ENCODE measurements at regions not wholly inside any gene's neighbourhood (a gene's known extent, or its start where the extent isn't known, plus 50 kb on each side); places are given as distances from the start of the nearest gene placed in this dataset.

DNA sequence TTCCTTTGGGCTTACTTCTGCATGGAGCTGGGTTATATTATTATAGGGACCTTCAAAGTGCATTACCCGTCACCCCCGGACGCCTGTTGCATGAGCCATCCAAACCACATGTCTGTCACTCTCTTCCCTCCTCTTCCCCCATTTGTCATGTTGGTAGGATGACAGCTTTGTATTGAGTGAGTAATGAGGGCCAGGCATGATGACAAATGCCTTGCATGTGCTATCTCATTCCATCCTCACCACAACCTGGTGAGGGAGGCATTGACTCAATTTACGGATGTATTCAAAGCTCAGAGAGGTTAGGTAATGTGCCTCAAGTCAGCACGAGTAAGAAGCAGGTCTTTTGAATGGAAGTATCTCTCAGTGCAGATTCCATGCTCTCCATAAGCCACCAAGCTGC, 510.5 kb upstream of the TNP1 start:
- H3K9me3 ChIP-seq (ENCODE audit: control insufficient read depth, low read length): no peaks in the 10 kb centered on the region
- H3K4me1 ChIP-seq (ENCODE audit: control insufficient read depth, insufficient read depth, low read length, poor library complexity, severe bottlenecking): no peaks in the 10 kb centered on the region
- H3K36me3 ChIP-seq (ENCODE audit: control insufficient read depth, insufficient read depth, low read length): no peaks in the 10 kb centered on the region
- H3K27ac ChIP-seq (ENCODE audit: insufficient read depth, low read length, poor library complexity, severe bottlenecking): no peak overlapping the region
- no peaks in the 10 kb centered on the region for H3K27me3 ChIP-seq (replicated peaks; ENCODE audit: control insufficient read depth, insufficient read depth, low read length, poor library complexity, severe bottlenecking)
- DNase-seq: no peak
- H3K4me3 ChIP-seq (ENCODE audit: insufficient read depth, low read depth, low read length, poor library complexity, severe bottlenecking): no peak overlapping the region

DNA sequence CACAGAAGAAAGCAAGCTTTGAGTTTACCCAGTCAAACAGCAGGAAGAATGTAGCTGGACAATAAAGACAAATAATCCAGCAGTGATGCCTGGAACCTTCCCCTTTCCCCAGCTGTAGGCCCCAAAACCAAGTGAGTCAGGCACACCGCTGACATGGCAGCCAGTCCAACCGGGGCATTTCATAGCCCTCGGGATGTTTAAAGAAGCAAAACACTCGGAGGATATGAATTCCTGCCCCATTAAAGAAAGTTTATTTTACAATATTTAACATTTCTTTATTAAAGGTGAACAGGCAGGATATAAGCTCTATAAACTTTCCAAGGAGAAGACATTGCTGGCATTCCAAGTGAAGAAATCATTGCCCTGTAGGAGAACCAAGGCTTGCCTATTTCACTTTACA, 507.6 kb upstream of the TNP1 start:
- no peak overlapping the region for H3K4me3 ChIP-seq (ENCODE audit: insufficient read depth, low read depth, low read length, poor library complexity, severe bottlenecking)
- no peaks in the 10 kb centered on the region for H3K36me3 ChIP-seq (ENCODE audit: control insufficient read depth, insufficient read depth, low read length)
- no peak for DNase-seq
- H3K27ac ChIP-seq (ENCODE audit: insufficient read depth, low read length, poor library complexity, severe bottlenecking): no peak overlapping the region
- no peaks in the 10 kb centered on the region for H3K9me3 ChIP-seq (ENCODE audit: control insufficient read depth, low read length)
- H3K4me1 ChIP-seq (ENCODE audit: control insufficient read depth, insufficient read depth, low read length, poor library complexity, severe bottlenecking): no peaks in the 10 kb centered on the region
- no peaks in the 10 kb centered on the region for H3K27me3 ChIP-seq (replicated peaks; ENCODE audit: control insufficient read depth, insufficient read depth, low read length, poor library complexity, severe bottlenecking)

DNA sequence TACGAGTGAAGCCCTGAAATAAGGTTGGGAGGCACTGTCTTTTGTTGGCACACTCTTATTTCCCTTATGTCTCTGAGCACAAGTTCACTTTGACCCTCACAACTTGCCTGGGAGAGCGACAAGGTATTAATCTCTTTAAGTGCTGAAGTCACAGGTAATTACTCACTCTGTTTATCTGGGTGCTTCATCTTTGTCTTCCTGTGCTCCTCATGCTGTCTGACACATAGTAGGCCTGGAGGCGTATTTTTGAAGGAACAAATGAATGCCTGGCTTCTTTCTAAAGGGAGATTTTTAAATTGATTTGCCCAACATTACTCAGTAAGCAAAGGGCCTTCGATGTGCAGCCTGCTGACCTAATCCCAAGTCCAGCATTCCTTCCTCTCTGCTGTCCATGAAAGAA, 507.1 kb upstream of the TNP1 start:
- H3K27me3 ChIP-seq (replicated peaks; ENCODE audit: control insufficient read depth, insufficient read depth, low read length, poor library complexity, severe bottlenecking): no peaks in the 10 kb centered on the region
- no peaks in the 10 kb centered on the region for H3K4me1 ChIP-seq (ENCODE audit: control insufficient read depth, insufficient read depth, low read length, poor library complexity, severe bottlenecking)
- no peaks in the 10 kb centered on the region for H3K9me3 ChIP-seq (ENCODE audit: control insufficient read depth, low read length)
- DNase-seq: no peak
- H3K4me3 ChIP-seq (ENCODE audit: insufficient read depth, low read depth, low read length, poor library complexity, severe bottlenecking): no peak overlapping the region
- no peak overlapping the region for H3K27ac ChIP-seq (ENCODE audit: insufficient read depth, low read length, poor library complexity, severe bottlenecking)
- no peaks in the 10 kb centered on the region for H3K36me3 ChIP-seq (ENCODE audit: control insufficient read depth, insufficient read depth, low read length)

DNA sequence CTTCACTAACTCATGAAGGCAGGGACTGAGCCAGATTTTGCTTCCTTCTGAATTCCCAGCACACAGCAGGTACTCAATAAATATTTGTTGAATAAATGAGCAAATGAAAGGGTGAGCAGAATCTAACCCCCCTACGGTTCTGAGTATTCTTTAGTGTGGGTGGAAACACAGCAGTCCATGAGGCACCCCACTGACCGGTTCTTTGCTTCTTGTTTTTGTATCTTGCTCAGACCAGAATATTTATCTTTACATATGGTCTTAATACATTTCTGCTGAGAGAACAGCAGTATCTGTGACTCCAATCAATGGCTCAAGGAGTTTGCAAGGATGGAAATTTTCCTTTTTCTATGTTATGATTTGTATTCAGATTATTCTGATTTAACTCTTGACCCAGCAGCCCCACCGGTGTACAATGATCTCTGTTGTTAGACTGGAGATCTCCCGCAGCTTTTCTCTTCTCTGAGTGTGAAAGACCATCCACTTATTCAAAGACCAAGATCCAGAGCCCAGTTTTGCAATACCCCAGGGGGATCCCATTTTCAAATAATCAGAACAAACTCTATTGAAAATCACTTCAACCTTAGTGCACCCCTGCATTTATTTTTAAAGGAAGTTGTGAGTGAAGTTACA, 506.5 kb upstream of the TNP1 start:
- Histone ChIP-seq H3K4me3 (ENCODE audit: insufficient read depth, low read depth, low read length, poor library complexity, severe bottlenecking) (no peak overlapping the region), H3K9me3 (ENCODE audit: control insufficient read depth, low read length) (no peaks in the 10 kb centered on the region), H3K27me3 (replicated peaks; ENCODE audit: control insufficient read depth, insufficient read depth, low read length, poor library complexity, severe bottlenecking) (no peaks in the 10 kb centered on the region), H3K27ac (ENCODE audit: insufficient read depth, low read length, poor library complexity, severe bottlenecking) (no peak overlapping the region), H3K4me1 (ENCODE audit: control insufficient read depth, insufficient read depth, low read length, poor library complexity, severe bottlenecking) (no peaks in the 10 kb centered on the region), H3K36me3 (ENCODE audit: control insufficient read depth, insufficient read depth, low read length) (no peaks in the 10 kb centered on the region)
- no peak for DNase-seq

DNA sequence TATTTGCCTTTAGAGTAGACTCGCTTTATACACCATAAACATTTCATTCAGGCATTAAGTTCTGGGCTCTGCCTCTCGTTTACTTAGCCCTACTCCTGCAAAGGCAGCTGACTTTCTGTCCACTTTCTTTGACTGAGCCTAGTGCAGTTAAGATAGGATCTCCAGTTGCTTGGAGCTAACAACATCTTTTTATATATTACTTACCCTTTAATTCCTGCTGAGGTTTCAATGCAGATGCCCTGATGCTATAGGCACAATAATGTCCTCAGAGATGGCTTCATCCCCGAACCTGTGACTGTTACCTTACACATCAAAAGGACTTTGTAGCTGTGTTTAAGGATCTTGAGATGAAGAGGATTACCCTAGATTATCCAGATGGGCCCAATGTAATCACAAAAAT, 505.8 kb upstream of the TNP1 start:
- H3K36me3 ChIP-seq (ENCODE audit: control insufficient read depth, insufficient read depth, low read length): no peaks in the 10 kb centered on the region
- H3K9me3 ChIP-seq (ENCODE audit: control insufficient read depth, low read length): no peaks in the 10 kb centered on the region
- H3K4me3 ChIP-seq (ENCODE audit: insufficient read depth, low read depth, low read length, poor library complexity, severe bottlenecking): no peak overlapping the region
- no peaks in the 10 kb centered on the region for H3K27me3 ChIP-seq (replicated peaks; ENCODE audit: control insufficient read depth, insufficient read depth, low read length, poor library complexity, severe bottlenecking)
- H3K27ac ChIP-seq (ENCODE audit: insufficient read depth, low read length, poor library complexity, severe bottlenecking): no peak overlapping the region
- no peak for DNase-seq
- no peaks in the 10 kb centered on the region for H3K4me1 ChIP-seq (ENCODE audit: control insufficient read depth, insufficient read depth, low read length, poor library complexity, severe bottlenecking)

DNA sequence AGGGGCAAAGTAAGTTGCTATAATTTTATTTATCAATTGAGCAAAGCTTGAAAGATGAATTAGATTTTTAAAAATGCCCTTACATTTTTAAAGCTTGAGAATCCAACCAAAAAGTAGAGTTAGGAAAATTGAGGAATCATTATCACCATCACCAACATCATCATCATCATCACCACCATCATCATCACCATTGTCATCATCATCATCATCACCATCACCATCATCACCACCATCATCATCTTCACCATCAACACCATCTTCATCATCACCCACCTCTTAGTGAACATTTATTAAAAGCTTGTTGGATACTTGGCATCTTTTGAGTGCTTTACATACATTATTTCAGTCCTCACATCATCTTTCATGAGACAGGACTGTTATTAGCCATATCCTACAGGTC, 504.4 kb upstream of the TNP1 start:
- Histone ChIP-seq H3K27me3 (replicated peaks; ENCODE audit: control insufficient read depth, insufficient read depth, low read length, poor library complexity, severe bottlenecking) (no peaks in the 10 kb centered on the region), H3K4me1 (ENCODE audit: control insufficient read depth, insufficient read depth, low read length, poor library complexity, severe bottlenecking) (no peaks in the 10 kb centered on the region), H3K27ac (ENCODE audit: insufficient read depth, low read length, poor library complexity, severe bottlenecking) (no peak overlapping the region)

DNA sequence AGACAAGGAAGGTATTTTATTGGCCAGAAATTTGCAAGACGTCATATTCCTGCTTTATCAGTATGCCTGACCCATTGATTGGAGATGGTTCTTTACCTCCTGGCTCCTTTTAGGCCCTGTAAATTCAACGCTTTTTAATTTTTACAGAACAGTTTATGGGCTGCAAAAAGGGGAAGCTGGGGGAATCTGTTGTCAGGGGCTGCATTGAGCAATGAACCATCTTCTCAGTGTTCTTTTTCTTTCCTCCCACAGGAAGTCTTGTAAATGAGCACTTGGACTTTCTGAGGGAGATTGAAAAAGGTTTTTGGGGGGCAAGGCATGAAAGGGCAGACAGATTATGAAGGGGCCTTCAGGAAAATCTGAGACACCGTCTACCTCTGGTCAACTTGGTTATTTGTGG, 503.6 kb upstream of the TNP1 start:
- Histone ChIP-seq H3K4me3 (ENCODE audit: insufficient read depth, low read depth, low read length, poor library complexity, severe bottlenecking) (no peak overlapping the region), H3K4me1 (ENCODE audit: control insufficient read depth, insufficient read depth, low read length, poor library complexity, severe bottlenecking) (no peaks in the 10 kb centered on the region), H3K9me3 (ENCODE audit: control insufficient read depth, low read length) (no peaks in the 10 kb centered on the region), H3K36me3 (ENCODE audit: control insufficient read depth, insufficient read depth, low read length) (no peaks in the 10 kb centered on the region), H3K27me3 (replicated peaks; ENCODE audit: control insufficient read depth, insufficient read depth, low read length, poor library complexity, severe bottlenecking) (no peaks in the 10 kb centered on the region), H3K27ac (ENCODE audit: insufficient read depth, low read length, poor library complexity, severe bottlenecking) (no peak overlapping the region)
- no peak for DNase-seq

More for the DNA sequence above, 504.4 kb upstream of the TNP1 start:
- Histone ChIP-seq H3K4me3 (ENCODE audit: insufficient read depth, low read depth, low read length, poor library complexity, severe bottlenecking) (no peak overlapping the region), H3K9me3 (ENCODE audit: control insufficient read depth, low read length) (no peaks in the 10 kb centered on the region), H3K36me3 (ENCODE audit: control insufficient read depth, insufficient read depth, low read length) (no peaks in the 10 kb centered on the region)
- no peak for DNase-seq

DNA sequence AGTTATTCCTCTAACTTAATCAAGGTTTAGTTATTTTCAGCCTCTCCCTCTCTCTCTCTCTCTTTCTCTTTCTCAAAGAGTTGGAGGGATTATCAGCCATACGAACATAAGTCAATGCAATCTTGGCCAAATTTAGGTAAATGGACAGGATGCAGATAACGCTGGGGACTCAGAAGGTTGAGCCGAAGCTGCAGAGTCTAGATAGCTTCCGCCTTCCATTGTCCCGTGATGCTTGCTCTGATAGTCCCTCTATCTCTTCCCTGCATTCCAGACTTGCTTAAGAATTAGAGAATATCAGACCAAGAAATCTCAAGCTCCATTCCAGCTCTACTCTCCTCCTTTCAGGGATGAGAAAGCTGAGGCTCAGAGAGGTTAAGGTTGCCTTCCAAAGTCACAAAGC, 502.8 kb upstream of the TNP1 start:
- Histone ChIP-seq H3K4me1 (ENCODE audit: control insufficient read depth, insufficient read depth, low read length, poor library complexity, severe bottlenecking) (no peaks in the 10 kb centered on the region), H3K27ac (ENCODE audit: insufficient read depth, low read length, poor library complexity, severe bottlenecking) (no peak overlapping the region), H3K36me3 (ENCODE audit: control insufficient read depth, insufficient read depth, low read length) (no peaks in the 10 kb centered on the region), H3K9me3 (ENCODE audit: control insufficient read depth, low read length) (no peaks in the 10 kb centered on the region), H3K27me3 (replicated peaks; ENCODE audit: control insufficient read depth, insufficient read depth, low read length, poor library complexity, severe bottlenecking) (no peaks in the 10 kb centered on the region), H3K4me3 (ENCODE audit: insufficient read depth, low read depth, low read length, poor library complexity, severe bottlenecking) (no peak overlapping the region)
- DNase-seq: no peak

DNA sequence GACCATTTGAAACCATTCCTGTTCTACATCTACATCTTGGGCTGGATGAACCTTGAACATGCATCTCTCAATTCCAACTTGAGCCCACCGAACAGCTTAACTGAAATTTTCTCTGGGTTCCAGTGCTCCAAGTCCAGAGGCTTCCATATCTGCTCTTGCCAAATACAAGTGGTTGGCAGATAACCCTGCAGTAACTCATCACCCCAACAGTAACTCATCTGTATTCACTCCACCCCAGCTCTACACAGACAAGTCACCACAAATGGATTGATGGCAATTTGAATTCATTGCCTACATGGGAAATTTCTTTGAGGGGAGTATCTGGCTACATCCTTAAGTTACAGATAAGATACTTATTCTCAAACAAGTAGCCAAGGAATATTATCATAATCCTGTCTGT, 502.4 kb upstream of the TNP1 start:
- no peaks in the 10 kb centered on the region for H3K9me3 ChIP-seq (ENCODE audit: control insufficient read depth, low read length)
- H3K4me3 ChIP-seq (ENCODE audit: insufficient read depth, low read depth, low read length, poor library complexity, severe bottlenecking): no peak overlapping the region
- no peaks in the 10 kb centered on the region for H3K4me1 ChIP-seq (ENCODE audit: control insufficient read depth, insufficient read depth, low read length, poor library complexity, severe bottlenecking)
- H3K27me3 ChIP-seq (replicated peaks; ENCODE audit: control insufficient read depth, insufficient read depth, low read length, poor library complexity, severe bottlenecking): no peaks in the 10 kb centered on the region
- no peak for DNase-seq
- H3K36me3 ChIP-seq (ENCODE audit: control insufficient read depth, insufficient read depth, low read length): no peaks in the 10 kb centered on the region
- no peak overlapping the region for H3K27ac ChIP-seq (ENCODE audit: insufficient read depth, low read length, poor library complexity, severe bottlenecking)

DNA sequence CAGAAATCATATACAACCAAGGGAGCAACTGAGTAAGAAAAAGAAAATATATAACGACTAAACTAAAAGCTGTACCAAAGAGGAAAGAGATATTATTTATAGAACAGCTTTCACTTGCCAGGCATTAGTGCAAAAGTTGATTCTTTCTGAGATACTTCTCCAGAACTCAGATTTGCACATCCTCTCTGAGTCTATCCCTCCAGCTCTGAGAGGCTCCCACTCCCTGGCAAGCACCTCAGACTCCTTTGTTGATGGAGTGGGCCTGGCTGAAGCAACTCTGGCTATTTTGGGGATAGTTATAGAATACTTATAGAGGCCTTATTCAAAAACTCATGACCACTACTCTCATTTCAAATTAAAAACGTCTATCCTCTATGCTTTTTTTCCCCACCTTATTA, 501.6 kb upstream of the TNP1 start:
- no peaks in the 10 kb centered on the region for H3K9me3 ChIP-seq (ENCODE audit: control insufficient read depth, low read length)
- H3K4me3 ChIP-seq (ENCODE audit: insufficient read depth, low read depth, low read length, poor library complexity, severe bottlenecking): no peak overlapping the region
- no peak for DNase-seq
- H3K27ac ChIP-seq (ENCODE audit: insufficient read depth, low read length, poor library complexity, severe bottlenecking): no peak overlapping the region
- H3K36me3 ChIP-seq (ENCODE audit: control insufficient read depth, insufficient read depth, low read length): no peaks in the 10 kb centered on the region
- no peaks in the 10 kb centered on the region for H3K27me3 ChIP-seq (replicated peaks; ENCODE audit: control insufficient read depth, insufficient read depth, low read length, poor library complexity, severe bottlenecking)
- no peaks in the 10 kb centered on the region for H3K4me1 ChIP-seq (ENCODE audit: control insufficient read depth, insufficient read depth, low read length, poor library complexity, severe bottlenecking)
